ENCODE measurements at regions not wholly inside any gene's neighbourhood (a gene's known extent, or its start where the extent isn't known, plus 50 kb on each side); places are given as distances from the start of the nearest gene placed in this dataset.
"Not testable (repeated sequence)": the region's sequence is repeated elsewhere in the genome, so short reads cannot be mapped to it uniquely, and the experiment has no call there.

DNA sequence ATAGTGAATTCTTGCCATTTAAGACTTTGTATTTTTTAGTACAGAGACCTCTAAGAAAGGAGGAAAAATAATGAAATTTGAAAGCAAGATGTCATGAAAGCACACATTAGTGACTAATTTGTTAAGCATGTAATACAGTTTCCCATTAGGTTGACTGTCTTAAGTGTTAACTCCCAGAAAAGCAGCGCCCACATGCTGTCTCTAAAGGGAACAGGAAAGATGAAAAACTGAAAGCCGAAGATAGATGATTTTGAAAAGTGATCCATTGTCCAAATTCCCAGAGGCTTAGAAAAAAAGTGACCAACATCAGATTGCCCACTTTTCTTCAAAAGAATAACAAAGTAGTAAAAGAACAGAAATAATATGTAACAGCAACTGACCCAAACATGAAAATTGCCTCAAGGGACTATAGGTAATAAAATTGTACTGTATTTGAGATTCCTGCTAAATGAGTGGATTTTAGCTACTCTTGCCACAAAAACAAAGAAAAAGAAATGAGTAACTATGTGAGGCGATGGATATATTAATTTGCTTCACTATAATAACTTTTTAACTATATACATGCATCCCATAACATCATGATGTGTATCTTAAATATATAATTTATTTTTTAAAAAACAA is 83.2 kb upstream of the OGFRL1 start:
- DNase-seq = no peak

DNA sequence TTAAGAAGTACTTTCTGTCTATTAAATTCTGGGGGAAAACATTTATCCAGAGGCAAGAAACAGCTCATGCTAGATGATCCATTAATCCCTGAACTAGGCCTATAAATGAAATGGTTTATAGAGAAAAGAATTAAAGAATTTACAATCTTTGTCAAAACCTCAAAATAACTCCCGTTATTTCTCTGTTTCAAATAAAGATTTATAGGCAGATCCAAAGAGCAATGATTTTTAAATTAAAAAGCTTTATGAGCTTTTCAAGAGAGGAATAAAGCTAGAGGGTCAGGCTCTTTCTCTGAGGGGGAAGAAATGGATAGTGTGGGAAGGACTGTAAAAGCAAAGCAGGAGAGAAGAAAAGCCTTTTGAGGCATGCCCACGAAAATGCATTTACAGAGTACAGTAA is 82.5 kb upstream of the OGFRL1 start:
- DNase-seq = no peak

DNA sequence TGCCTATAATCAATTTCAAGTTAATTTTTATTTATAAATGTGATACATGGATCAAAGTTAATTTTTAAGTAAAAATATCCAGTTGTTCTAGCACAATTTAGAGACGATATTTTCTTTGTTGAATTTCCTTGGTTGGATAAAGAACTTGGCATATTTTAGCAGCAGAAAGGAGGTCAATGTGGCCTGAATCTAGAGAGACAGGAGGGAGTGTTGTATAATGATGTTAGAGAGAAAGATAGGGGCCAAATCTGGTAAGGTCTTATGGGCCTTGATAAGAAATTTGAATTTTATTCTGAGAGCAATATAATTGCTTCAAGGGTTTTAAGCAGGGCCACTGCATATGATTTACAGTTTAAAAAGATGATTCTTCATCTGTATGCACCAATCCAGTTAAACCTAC is 79.4 kb upstream of the OGFRL1 start:
- no peak for DNase-seq

DNA sequence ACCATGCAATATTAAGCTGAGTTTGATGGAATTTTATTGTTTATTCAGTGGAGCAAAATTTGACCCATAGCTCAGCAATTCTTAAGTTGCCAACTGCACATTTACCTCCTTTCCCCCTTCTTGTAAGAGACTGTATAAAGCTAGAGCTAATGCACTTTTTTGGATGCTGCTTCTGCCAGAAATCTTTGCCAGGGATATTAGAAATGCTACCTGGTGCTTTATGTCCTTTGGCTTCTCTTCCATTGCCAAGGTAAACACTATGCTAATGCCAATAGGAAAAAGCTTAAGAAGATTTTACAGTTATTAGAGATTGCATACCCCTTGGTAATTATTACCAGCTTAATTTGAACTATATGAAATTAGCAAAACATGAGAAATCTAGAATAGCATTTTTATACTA is 79.0 kb upstream of the OGFRL1 start:
- DNase-seq = no peak

DNA sequence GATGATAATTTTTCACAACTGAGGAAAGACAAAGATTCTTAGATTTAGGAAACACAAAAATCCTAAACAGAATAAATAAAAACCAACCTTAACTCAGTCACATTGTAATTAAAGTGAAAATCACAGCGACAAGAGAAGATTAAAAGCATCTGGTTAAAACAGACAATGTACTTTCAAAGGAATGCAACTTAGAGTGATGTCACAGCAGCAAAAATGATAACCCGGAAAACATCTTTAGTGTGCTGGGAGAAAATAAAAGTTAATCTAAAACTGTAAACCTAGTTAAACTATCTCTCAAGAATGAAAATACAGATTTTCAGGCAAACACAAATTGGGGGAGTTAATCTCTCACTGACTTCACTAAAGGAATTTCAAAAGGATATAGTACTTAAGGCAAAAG is 76.8 kb upstream of the OGFRL1 start:
- DNase-seq = no peak

DNA sequence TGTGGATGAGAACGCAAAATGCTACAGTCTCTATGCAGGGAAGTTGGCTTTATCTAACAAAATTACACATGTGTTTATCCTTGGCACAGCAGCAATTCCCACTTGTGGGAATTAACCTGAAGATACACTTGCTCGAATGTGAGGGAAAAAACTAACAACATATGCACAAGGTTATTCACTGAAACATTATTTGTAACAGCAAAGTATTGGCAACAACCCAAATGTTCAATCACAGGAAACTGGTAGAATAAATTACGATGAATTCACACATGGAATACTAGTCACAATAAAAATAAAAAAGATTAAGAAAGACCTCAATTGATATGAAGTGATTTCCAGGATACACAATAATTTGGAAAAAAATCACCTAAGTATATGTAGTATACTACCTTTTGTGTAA is 68.1 kb upstream of the OGFRL1 start:
- peak; percentile 58 for DNase-seq

DNA sequence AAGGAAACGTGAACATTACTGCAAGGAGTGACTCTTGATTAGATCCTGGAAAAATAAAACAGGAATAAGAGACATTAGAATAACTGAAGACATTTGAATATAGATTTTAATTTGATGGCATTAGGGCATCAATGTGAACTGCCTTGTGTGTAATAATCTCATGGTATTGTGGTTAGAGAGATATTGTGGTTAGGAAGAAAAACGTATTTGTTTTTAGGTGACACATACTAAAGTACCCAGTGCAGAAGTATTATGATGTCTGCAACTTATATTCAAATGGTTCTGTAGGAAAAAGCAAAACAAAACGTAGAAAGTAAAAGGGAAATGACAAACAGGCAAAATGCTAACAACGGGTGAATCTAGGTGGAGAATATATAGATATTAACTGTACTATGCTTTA is 65.9 kb upstream of the OGFRL1 start:
- no peak for DNase-seq

DNA sequence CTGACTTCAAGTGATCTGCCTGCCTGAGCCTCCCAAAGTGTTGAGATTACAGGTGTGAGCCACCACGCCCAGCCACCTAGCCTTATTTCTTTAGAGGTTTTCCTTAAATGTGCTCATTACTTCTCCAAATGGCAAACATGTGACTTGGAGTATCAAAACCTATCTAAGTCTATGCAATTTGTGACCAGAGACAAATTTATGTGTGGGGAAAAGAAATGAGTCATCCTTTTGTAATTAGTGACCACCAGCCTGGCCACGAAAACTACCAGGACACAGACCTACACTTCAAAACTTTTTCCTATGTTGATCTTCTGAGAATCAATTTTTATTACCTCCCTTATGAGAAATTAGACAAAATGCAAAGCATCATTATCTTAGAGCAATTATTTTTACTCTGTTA is 64.6 kb upstream of the OGFRL1 start:
- no peak for DNase-seq

DNA sequence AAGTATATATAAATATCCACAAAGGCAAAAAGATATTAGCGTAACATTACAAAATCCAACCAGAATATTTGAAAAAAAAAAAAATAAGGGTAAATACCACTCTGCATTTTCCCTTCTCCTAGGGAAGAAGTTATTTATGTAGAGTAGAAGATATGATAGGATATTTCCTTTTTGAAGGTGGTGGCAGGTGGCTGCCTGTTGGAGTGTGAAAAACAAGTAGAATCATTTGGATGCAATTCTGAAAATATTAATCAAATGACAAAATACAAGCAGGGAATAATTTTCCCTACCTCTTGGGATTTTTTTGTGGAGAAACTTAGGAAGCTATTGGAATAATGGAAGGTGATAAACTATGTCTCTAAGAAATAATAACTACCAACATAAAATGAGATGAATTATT is 62.5 kb upstream of the OGFRL1 start:
- no peak for DNase-seq

DNA sequence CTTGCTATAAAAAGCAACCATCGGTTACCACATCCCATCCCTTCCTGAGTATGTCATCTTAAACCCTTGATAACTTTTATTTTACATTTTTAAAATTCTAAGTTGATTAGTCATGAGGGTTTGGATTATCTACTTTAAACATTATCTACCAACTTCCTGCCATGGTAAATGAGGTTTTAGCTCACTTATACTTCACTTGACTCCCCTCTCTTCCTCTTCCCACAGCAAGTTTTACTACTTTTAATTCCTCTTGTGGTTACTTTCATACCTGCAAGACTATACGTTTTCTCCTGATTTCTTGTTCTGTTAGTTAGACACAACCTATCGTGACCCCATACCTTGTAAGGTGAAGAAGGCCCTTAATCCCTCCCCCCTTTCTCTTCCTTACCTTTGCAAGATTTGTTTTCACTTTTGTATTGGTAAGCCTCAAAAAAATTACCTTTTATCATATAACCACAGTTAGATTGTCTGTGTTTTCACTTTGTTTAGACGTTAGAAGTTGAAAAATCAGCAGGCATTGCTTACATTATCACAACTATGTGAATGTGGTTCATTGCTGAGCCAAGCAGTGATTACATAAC is 60.1 kb upstream of the OGFRL1 start:
- no peak for DNase-seq

DNA sequence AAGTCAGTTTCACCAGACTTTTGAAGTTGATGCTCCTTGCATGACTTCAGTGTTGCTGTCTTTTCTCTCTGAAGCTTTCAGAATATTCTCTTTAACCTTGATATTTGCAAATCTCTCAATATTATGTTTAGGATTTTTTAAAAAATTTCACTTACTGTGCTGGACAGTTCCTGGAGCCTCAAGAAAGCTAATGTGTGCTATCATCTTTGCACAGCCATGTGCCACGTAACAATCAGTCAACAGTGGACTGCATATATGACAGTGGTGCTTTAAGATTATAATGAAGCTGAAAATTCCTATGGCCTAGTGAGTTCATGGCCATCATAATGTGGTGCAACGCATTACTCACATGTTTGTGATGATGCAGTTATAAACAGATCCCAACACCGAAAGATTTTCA is 59.1 kb upstream of the OGFRL1 start:
- DNase-seq = no peak

DNA sequence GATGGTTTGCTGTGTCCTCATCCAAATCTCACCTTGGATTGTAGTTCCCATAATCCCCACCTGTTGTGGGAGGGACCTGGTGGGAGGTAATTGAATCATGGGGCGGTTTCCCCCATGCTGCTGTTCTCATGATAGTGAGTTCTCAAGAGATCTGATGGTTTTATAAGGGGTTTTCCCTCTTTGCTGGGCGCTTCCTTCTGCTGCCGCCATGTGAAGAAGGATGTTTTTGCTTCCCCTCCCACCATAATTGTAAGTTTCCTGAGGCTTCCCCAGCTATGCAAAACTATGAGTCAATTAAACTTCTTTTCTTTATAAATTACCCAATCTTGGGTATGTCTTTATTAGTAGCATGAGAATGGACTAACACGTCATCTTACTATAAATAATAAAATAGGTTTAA is 55.7 kb upstream of the OGFRL1 start:
- DNase-seq = not testable (repeated sequence)

DNA sequence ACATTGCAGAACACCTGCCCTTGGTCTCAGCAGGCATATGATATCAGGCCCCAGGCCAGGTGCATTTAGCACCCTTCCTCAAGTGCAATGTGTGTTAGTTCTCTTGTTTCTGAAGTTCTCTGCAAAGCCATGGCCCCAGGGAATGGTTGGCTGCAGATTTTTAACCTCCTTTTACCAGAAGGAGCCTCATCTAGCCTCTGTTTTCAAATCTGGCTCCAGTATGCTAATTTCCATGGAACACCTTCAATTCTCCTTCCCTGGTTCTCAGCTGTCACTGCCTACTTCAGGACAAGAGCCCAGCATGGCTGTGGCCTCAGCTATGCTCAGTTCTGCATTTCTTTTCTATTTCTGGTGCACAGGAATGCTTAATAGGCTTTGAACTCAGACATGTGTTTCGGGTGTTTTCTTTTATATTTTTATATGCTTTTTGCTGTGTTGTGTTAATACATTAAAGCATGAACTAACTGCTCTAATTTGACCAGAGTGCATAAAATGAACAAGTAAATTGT is 51.6 kb upstream of the OGFRL1 start:
- DNase-seq = no peak

DNA sequence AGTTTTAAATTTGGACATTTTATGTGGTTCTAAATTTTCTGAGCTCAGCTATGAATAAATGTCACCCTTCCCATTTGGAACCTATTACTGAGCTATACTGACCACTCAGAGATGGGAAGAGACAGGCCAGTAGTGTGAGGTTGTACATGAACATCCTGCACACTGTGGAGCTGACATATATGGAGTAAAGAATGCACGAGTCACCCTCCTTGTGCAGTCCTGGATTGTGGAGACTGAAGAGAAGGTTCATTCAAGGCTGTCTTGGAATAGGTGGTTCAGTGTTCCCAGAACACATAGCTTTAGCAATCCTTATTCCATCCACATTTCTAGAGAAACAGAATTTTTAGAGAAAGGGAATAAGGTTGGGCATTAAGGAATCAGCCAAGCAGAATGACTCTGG is 50.3 kb upstream of the OGFRL1 start:
- no peak for DNase-seq

All from NCI-H1694 (cell line).